H7 (cell line): ENCODE measurements at regions not wholly inside any gene's neighbourhood (a gene's known extent, or its start where the extent isn't known, plus 50 kb on each side); places are given as distances from the start of the nearest gene placed in this dataset.
A peak's percentile ranks its signal among the peaks of the same experiment; 100 is the strongest.
"Not testable (repeated sequence)": the region's sequence is repeated elsewhere in the genome, so short reads cannot be mapped to it uniquely, and the experiment has no call there.

ENCODE experiments used
- DNase-seq: peaks from one replicate; pipeline ENCODE4 v3.0.0; 2012
- H3K27me3 ChIP-seq: 2 replicates; pipeline ENCODE4 v1.6.0; 2011; ENCODE audit warnings: mild to moderate bottlenecking, low read length; ENCODE audit not compliant: control insufficient read depth, insufficient read depth
- H3K36me3 ChIP-seq: replicated peaks from 2 replicates; pipeline ENCODE4 v1.5.1; 2011; ENCODE audit warnings: low read length; ENCODE audit not compliant: control insufficient read depth, insufficient read depth
- H3K4me3 ChIP-seq: 2 replicates; pipeline ENCODE4 v1.5.1; 2011; ENCODE audit warnings: low read depth, mild to moderate bottlenecking, control low read depth, low read length, moderate library complexity; ENCODE audit not compliant: insufficient read depth

GRCh38 chr17:31761836-31762510 lies 97.1 kb downstream of the COPRS start:
- not testable (repeated sequence) for H3K27me3 ChIP-seq, H3K36me3 ChIP-seq, H3K4me3 ChIP-seq, DNase-seq

- no peak for DNase-seq
Measured at GRCh38 chr17:31758646-31759045, 100.4 kb downstream of the COPRS start.

GRCh38 chr17:31757097-31757496 lies 101.9 kb downstream of the COPRS start:
- DNase-seq, result no peak
- H3K4me3 ChIP-seq, result no peak overlapping the region
- no peaks in the 10 kb centered on the region for H3K27me3 ChIP-seq
- H3K36me3 ChIP-seq, result no peaks in the 10 kb centered on the region

More at GRCh38 chr17:31758646-31759045, 100.4 kb downstream of the COPRS start:
- Histone ChIP-seq H3K36me3 (no peaks in the 10 kb centered on the region), H3K27me3 (no peaks in the 10 kb centered on the region), H3K4me3 (no peak overlapping the region)

- Histone ChIP-seq H3K27me3 (no peaks in the 10 kb centered on the region), H3K36me3 (no peaks in the 10 kb centered on the region), H3K4me3 (no peak overlapping the region)
- no peak for DNase-seq
Measured at GRCh38 chr17:31754239-31754945, 104.7 kb downstream of the COPRS start.

- Histone ChIP-seq H3K36me3 (no peaks in the 10 kb centered on the region), H3K4me3 (no peak overlapping the region), H3K27me3 (no peaks in the 10 kb centered on the region)
- DNase-seq, result no peak
Measured at GRCh38 chr17:31753011-31753410, 106.0 kb downstream of the COPRS start.

GRCh38 chr17:31752584-31752983 lies 106.5 kb downstream of the COPRS start:
- DNase-seq, result no peak
- H3K36me3 ChIP-seq, result no peaks in the 10 kb centered on the region
- H3K4me3 ChIP-seq, result no peak overlapping the region
- no peaks in the 10 kb centered on the region for H3K27me3 ChIP-seq

- Histone ChIP-seq H3K27me3 (no peaks in the 10 kb centered on the region), H3K36me3 (no peaks in the 10 kb centered on the region), H3K4me3 (no peak overlapping the region)
- no peak for DNase-seq
Measured at GRCh38 chr17:31750578-31750977, 108.5 kb downstream of the COPRS start.

GRCh38 chr17:31748881-31749280 lies 110.2 kb downstream of the COPRS start:
- no peak overlapping the region for H3K4me3 ChIP-seq
- no peak for DNase-seq
- H3K36me3 ChIP-seq, result no peaks in the 10 kb centered on the region
- no peaks in the 10 kb centered on the region for H3K27me3 ChIP-seq

- H3K4me3 ChIP-seq, result no peak overlapping the region
- no peak for DNase-seq
- no peaks in the 10 kb centered on the region for H3K27me3 ChIP-seq
- no peaks in the 10 kb centered on the region for H3K36me3 ChIP-seq
Measured at GRCh38 chr17:31746884-31747495, 112.1 kb downstream of the COPRS start.

GRCh38 chr17:31745964-31746600 lies 113.0 kb downstream of the COPRS start:
- no peaks in the 10 kb centered on the region for H3K27me3 ChIP-seq
- no peaks in the 10 kb centered on the region for H3K36me3 ChIP-seq
- DNase-seq, result no peak
- no peak overlapping the region for H3K4me3 ChIP-seq

GRCh38 chr17:31744511-31744951 lies 114.5 kb downstream of the COPRS start:
- Histone ChIP-seq H3K36me3 (no peaks in the 10 kb centered on the region), H3K4me3 (no peak overlapping the region), H3K27me3 (no peaks in the 10 kb centered on the region)
- no peak for DNase-seq

GRCh38 chr17:31743797-31744196 lies 115.2 kb downstream of the COPRS start:
- Histone ChIP-seq H3K27me3 (no peaks in the 10 kb centered on the region), H3K4me3 (no peak overlapping the region), H3K36me3 (no peaks in the 10 kb centered on the region)
- peak; percentile 39 for DNase-seq

- no peaks in the 10 kb centered on the region for H3K27me3 ChIP-seq
- no peak overlapping the region for H3K4me3 ChIP-seq
- no peak for DNase-seq
- H3K36me3 ChIP-seq, result no peaks in the 10 kb centered on the region
Measured at GRCh38 chr17:31741371-31741770, 117.7 kb downstream of the COPRS start.

- DNase-seq, result no peak
- Histone ChIP-seq H3K27me3 (no peaks in the 10 kb centered on the region), H3K36me3 (no peaks in the 10 kb centered on the region), H3K4me3 (no peak overlapping the region)
Measured at GRCh38 chr17:31740611-31741082, 118.4 kb downstream of the COPRS start.
